AG10803 (cell line): ENCODE measurements at regions not wholly inside any gene's neighbourhood (a gene's known extent, or its start where the extent isn't known, plus 50 kb on each side); places are given as distances from the start of the nearest gene placed in this dataset.

Source experiments
- DNase-seq: peaks from one replicate; pipeline ENCODE4 v3.0.0; 2010; ENCODE audit warnings: low read depth
- H3K4me3 ChIP-seq: 2 replicates; pipeline ENCODE4 v1.5.1; 2011; ENCODE audit warnings: mild to moderate bottlenecking, low read length, control low read depth
- CTCF ChIP-seq: conservative IDR thresholded peaks from 2 replicates; pipeline ENCODE4 v1.5.1; 2011; ENCODE audit warnings: mild to moderate bottlenecking, low read length, control low read depth, inconsistent platforms

GRCh38 chr6:95519228-95520037, 57.9 kb upstream of the MANEA start:
- H3K4me3 ChIP-seq: no peak overlapping the region
- TF ChIP-seq CTCF: no peak
- no peak for DNase-seq

- no peak for TF ChIP-seq CTCF
- no peak overlapping the region for H3K4me3 ChIP-seq
These were observed 56.2 kb upstream of the MANEA start for GRCh38 chr6:95521181-95521580.

More at GRCh38 chr6:95521181-95521580, 56.2 kb upstream of the MANEA start:
- no peak for DNase-seq
